Activated naive CD8-positive, alpha-beta T cell treated with anti-CD3 and anti-CD28 coated beads, Interleukin-2, amount 50 U/mL, for 24 hours (primary cell): ENCODE measurements at regions not wholly inside any gene's neighbourhood (a gene's known extent, or its start where the extent isn't known, plus 50 kb on each side); places are given as distances from the start of the nearest gene placed in this dataset.

Experiments
- ATAC-seq: fragments of 150-1000 bp; cut with Tn5 transposase; one replicate; pipeline ENCODE4 v1.10.0; 2021
- DNase-seq: peaks from one replicate; pipeline ENCODE4 v3.0.0; 2021
- H3K27ac Mint-ChIP-seq: one replicate; pipeline ENCODE4 v1.8.0; 2021; ENCODE audit warnings: mild to moderate bottlenecking, mixed read lengths
- H3K27me3 Mint-ChIP-seq: one replicate; pipeline ENCODE4 v1.8.0; 2021; ENCODE audit warnings: mixed read lengths
- H3K36me3 Mint-ChIP-seq: one replicate; pipeline ENCODE4 v1.8.0; 2021; ENCODE audit warnings: low read depth, mixed read lengths
- H3K4me1 Mint-ChIP-seq: one replicate; pipeline ENCODE4 v1.8.0; 2021; ENCODE audit warnings: mixed read lengths
- H3K4me3 Mint-ChIP-seq: one replicate; pipeline ENCODE4 v1.8.0; 2021; ENCODE audit warnings: mild to moderate bottlenecking, moderate library complexity, mixed read lengths
- H3K9me3 Mint-ChIP-seq: one replicate; pipeline ENCODE4 v1.8.0; 2021; ENCODE audit warnings: mixed read lengths

- Mint-ChIP-seq H3K36me3 (no peaks in the 10 kb centered on the region), H3K27me3 (no peaks in the 10 kb centered on the region), H3K4me3 (no peak overlapping the region), H3K9me3 (no peaks in the 10 kb centered on the region), H3K27ac (no peak overlapping the region), H3K4me1 (no peaks in the 10 kb centered on the region)
- DNase-seq (no peak), ATAC-seq (no peak)
Observed at GRCh38 chr2:156817430-156817829, 381.3 kb downstream of the GPD2 start.

DNA sequence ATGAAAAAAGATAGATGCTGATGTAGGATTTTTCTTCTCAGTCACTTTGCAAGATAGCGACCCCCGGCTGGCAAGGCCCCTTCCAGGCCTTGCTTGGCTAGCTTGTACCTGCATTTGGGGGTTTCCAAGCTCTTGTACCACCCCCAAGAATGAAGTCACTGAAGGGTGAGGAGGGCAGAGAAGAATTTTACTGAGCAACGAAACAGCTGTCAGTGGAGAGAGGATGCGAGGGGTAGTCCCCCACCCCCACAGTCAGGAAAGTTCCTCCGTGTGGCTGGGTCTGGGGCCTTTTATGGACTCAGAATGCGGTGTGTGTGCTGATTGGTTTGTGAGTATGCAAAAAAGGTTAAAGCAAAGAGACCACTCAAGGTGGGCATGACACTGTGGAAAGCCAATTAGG, 382.0 kb downstream of the GPD2 start:
- H3K9me3 Mint-ChIP-seq: no peaks in the 10 kb centered on the region
- no peak overlapping the region for H3K27ac Mint-ChIP-seq
- no peak for ATAC-seq
- no peaks in the 10 kb centered on the region for H3K27me3 Mint-ChIP-seq
- no peaks in the 10 kb centered on the region for H3K36me3 Mint-ChIP-seq
- no peak for DNase-seq
- H3K4me3 Mint-ChIP-seq: no peak overlapping the region
- H3K4me1 Mint-ChIP-seq: no peaks in the 10 kb centered on the region

DNA sequence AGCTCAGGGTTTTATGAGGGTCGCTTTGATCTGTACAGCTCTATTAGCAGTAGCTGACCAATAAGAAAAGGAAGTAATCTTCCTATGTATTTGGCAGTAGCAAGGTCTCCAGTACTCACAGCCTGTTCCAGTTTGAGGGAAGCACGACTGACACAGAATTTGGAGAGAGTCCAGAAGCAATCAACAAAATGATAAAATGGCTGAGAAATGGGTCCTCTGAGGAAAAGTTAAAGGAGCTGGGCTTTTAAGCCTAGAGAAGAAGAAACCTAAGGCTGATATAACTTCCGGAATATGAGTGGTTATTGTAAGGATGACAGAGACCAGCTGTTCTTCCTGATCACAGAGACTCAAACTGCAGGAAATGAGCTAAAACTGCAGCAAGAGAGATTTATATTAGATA, 382.8 kb downstream of the GPD2 start:
- no peaks in the 10 kb centered on the region for H3K4me1 Mint-ChIP-seq
- ATAC-seq (no peak), DNase-seq (no peak)
- H3K9me3 Mint-ChIP-seq: no peaks in the 10 kb centered on the region
- H3K4me3 Mint-ChIP-seq: no peak overlapping the region
- H3K27ac Mint-ChIP-seq: no peak overlapping the region
- H3K27me3 Mint-ChIP-seq: no peaks in the 10 kb centered on the region
- no peaks in the 10 kb centered on the region for H3K36me3 Mint-ChIP-seq

DNA sequence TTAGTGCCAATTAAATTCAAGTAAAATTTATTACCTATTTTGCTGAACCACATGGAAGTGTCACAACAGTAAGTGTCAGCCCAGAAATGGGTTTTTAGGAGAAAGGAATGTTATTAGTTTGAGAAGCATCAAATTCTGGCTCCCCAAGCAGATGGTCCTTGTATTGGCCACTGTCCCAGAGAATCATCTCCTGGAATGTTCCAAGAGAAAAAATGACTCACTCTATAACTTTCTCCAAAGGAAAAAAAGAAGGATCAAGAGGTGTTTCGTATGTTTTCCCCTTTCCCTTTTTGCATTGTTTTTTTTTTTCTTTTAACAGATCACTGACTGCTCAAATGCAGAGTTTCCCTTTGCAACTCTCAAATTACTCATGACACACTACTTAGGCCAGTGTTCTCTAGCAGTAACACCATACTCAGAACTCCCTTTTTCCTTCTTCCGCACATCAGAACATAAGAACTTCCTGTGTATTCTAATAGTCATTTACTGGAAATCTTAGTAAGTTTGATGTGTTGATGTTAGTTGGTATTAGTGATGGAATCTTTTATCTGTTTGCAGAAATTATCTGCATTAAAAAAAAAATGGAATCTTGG, 390.3 kb downstream of the GPD2 start:
- H3K4me1 Mint-ChIP-seq: no peaks in the 10 kb centered on the region
- DNase-seq: no peak
- ATAC-seq: no peak
- no peaks in the 10 kb centered on the region for H3K36me3 Mint-ChIP-seq
- no peaks in the 10 kb centered on the region for H3K27me3 Mint-ChIP-seq
- no peak overlapping the region for H3K27ac Mint-ChIP-seq
- H3K4me3 Mint-ChIP-seq: no peak overlapping the region
- H3K9me3 Mint-ChIP-seq: peaks cover 7% of the 10 kb centered on the region

DNA sequence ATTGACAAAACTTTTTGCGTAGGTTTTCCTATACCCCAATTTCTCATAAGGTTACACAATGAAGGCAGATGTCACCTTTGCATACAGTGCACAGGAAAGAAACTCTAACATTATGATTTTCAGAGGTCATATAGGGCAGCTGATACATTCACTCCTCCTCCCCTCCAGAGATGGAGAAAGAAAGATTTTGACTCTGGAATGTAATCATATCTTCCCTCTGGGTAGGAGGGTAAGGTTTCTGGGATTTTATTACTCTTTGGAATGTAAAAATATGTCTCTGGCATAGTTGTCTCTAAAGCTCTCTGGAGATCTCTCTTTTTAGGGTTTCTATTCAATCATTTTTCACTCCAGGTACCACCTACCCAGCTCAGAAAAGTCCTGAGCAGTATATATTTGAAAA, 398.3 kb downstream of the GPD2 start:
- Mint-ChIP-seq H3K27me3 (no peaks in the 10 kb centered on the region), H3K4me3 (no peak overlapping the region), H3K36me3 (no peaks in the 10 kb centered on the region), H3K27ac (no peak overlapping the region), H3K9me3 (peaks cover 7% of the 10 kb centered on the region), H3K4me1 (no peaks in the 10 kb centered on the region)
- DNase-seq (no peak), ATAC-seq (no peak)

- Mint-ChIP-seq H3K36me3 (no peaks in the 10 kb centered on the region), H3K4me1 (no peaks in the 10 kb centered on the region), H3K27ac (no peak overlapping the region), H3K9me3 (no peaks in the 10 kb centered on the region), H3K27me3 (peaks cover 2% of the 10 kb centered on the region), H3K4me3 (no peak overlapping the region)
- DNase-seq (no peak), ATAC-seq (no peak)
Observed at GRCh38 chr2:156837635-156838370, 401.6 kb downstream of the GPD2 start.

DNA sequence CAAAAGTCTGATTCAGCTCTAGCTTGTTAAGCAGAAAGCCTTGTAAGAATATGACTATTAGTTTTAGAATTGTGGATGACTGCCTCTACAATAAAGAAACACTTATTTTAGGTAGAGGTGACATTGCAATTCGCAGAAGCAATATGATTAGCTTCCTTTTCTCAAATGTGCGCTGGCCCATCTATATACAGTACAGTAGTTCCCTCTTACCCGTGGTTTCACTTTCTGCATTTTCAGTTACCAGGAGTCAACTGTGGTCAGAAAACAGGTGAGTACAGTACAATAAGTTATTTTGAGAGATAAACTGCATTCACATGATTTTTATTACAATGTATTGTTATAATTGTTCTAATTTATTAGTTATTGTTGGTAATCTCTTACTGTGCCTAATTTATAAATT, 405.1 kb downstream of the GPD2 start:
- DNase-seq: no peak
- H3K9me3 Mint-ChIP-seq: no peaks in the 10 kb centered on the region
- H3K36me3 Mint-ChIP-seq: no peaks in the 10 kb centered on the region
- no peak for ATAC-seq
- no peaks in the 10 kb centered on the region for H3K4me1 Mint-ChIP-seq
- H3K27me3 Mint-ChIP-seq: peaks cover 2% of the 10 kb centered on the region
- no peak overlapping the region for H3K4me3 Mint-ChIP-seq
- no peak overlapping the region for H3K27ac Mint-ChIP-seq

DNA sequence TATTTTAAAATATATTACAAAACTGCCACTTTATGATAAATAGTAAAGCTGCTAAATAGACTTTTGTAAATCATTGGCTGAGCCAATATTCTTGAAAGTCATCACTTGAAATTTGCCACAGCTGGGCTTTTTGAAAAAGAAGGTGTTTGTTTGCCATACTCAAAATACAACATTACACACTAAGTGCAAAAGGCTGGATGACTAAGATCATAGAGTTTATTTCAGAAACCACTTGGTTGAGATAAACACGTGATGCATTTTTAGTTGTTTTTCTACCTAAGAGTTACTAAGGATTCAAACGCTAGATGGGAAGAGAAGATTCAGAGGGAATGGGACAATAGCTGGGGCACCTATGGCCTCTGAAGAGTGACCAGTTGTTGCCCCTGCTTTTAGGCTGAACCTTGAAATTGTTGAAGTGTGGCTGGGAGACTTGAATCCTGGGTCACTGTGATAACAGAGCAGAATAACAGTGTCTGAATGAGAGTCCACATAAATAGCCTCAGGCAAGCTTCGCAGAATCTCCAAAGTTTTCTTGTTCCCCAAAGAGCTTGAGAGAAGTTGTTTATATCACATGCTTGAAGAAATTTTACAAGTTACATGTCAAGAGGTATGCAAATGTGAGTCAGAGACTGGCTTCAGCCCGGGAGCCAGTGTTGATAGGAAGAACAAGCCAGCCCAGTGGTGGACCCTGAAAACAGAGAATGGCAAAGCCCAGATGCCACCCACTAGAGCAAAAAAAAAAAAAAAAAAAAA, 409.8 kb downstream of the GPD2 start:
- DNase-seq (no peak), ATAC-seq (no peak)
- Mint-ChIP-seq H3K9me3 (no peaks in the 10 kb centered on the region), H3K4me3 (no peak overlapping the region), H3K4me1 (no peaks in the 10 kb centered on the region), H3K27me3 (peaks cover 2% of the 10 kb centered on the region), H3K36me3 (no peaks in the 10 kb centered on the region), H3K27ac (no peak overlapping the region)

DNA sequence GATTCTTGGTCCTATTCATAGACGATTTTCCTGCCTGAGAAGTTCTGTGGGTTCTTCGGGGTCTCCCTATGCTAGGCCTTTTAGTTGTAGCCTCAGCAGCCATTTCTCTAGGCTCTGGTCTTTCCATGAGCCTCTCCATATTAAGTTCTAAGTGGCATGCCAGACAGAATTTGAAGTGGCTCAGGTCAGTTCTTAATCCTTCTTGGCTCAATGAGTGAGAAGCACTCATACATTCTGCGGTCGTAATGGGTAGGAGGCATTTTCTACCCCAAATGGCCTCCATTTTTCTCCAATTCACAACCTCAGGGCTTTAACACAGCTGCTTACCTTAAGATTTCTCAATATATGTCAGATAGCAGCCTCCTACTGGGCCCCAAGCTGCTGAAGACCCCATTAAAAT, 405.3 kb upstream of the GALNT5 start:
- no peak overlapping the region for H3K4me3 Mint-ChIP-seq
- no peaks in the 10 kb centered on the region for H3K4me1 Mint-ChIP-seq
- DNase-seq: no peak
- H3K27ac Mint-ChIP-seq: no peak overlapping the region
- ATAC-seq: no peak
- no peaks in the 10 kb centered on the region for H3K36me3 Mint-ChIP-seq
- no peaks in the 10 kb centered on the region for H3K27me3 Mint-ChIP-seq
- H3K9me3 Mint-ChIP-seq: no peaks in the 10 kb centered on the region

- Mint-ChIP-seq H3K36me3 (no peaks in the 10 kb centered on the region), H3K4me3 (no peak overlapping the region), H3K27ac (no peak overlapping the region), H3K4me1 (no peaks in the 10 kb centered on the region), H3K27me3 (no peaks in the 10 kb centered on the region), H3K9me3 (no peaks in the 10 kb centered on the region)
- ATAC-seq (no peak), DNase-seq (no peak)
Observed at GRCh38 chr2:156852681-156853080, 404.8 kb upstream of the GALNT5 start.

DNA sequence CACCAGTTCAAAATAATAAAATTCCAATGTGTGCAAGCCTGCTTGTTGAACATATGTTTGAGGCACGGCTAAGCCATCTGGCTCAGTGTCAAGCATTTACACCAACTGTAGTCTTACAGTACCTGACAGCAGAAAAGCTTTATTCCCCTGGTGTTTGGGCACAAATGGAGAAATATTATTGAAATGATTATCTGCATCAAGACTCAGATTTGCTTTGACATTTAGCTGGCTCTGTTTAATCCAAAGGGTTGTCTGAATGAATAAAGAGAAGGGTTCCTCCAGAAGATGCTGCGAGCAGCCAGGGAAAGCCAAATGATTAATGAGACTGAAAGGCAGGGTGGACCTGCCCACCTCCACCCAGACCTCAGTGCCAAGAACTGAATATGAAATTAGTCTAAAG, 393.2 kb upstream of the GALNT5 start:
- no peaks in the 10 kb centered on the region for H3K27me3 Mint-ChIP-seq
- no peak overlapping the region for H3K4me3 Mint-ChIP-seq
- no peak overlapping the region for H3K27ac Mint-ChIP-seq
- ATAC-seq (no peak), DNase-seq (no peak)
- no peaks in the 10 kb centered on the region for H3K4me1 Mint-ChIP-seq
- H3K9me3 Mint-ChIP-seq: no peaks in the 10 kb centered on the region
- H3K36me3 Mint-ChIP-seq: no peaks in the 10 kb centered on the region

DNA sequence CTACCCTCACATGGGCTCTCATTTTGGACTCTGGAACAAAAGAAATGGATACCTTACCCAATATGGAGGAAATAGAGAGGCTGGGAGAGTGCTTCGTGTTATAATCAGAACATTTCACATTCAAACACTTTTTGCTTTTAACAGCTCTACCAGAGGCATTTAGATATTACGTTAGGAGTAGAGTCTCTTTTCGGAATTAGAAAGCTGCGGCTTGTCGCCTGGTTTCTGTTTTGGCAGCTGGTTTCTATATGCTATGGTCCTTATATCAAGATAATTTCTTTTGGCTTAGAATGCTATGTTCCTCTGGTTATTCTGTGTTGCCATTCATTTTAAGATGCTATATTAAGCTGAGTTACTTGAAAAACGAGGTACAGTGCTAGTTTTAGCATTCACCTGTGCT, 392.8 kb upstream of the GALNT5 start:
- Mint-ChIP-seq H3K4me1 (no peaks in the 10 kb centered on the region), H3K36me3 (no peaks in the 10 kb centered on the region)
- no peak for ATAC-seq

DNA sequence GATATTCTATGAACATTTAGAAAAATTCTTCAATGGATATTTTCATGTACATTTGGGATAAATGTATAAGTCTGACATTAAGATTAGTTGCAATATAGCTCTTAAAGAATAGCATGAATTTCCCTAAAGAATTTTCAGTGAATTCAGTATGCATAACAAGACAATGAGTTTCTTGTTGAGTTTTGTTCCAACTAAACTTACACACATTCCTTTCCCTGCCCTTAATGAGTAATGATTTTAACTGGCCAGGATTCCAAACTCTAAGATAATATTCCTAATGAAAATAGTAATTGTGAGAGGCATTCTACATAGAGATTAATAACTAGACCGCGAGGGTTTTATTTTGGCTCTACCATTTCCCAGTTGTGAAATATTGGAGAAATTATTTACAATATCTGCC, 390.3 kb upstream of the GALNT5 start:
- H3K36me3 Mint-ChIP-seq: no peaks in the 10 kb centered on the region
- H3K27ac Mint-ChIP-seq: no peak overlapping the region
- ATAC-seq: no peak

More for the DNA sequence above, 392.8 kb upstream of the GALNT5 start:
- Mint-ChIP-seq H3K27me3 (no peaks in the 10 kb centered on the region), H3K4me3 (no peak overlapping the region), H3K9me3 (no peaks in the 10 kb centered on the region), H3K27ac (no peak overlapping the region)
- no peak for DNase-seq

GRCh38 chr2:156874707-156875106, 382.8 kb upstream of the GALNT5 start:
- no peak overlapping the region for H3K27ac Mint-ChIP-seq

More for the DNA sequence above, 390.3 kb upstream of the GALNT5 start:
- Mint-ChIP-seq H3K4me1 (no peaks in the 10 kb centered on the region), H3K9me3 (no peaks in the 10 kb centered on the region), H3K4me3 (no peak overlapping the region), H3K27me3 (no peaks in the 10 kb centered on the region)
- DNase-seq: no peak

DNA sequence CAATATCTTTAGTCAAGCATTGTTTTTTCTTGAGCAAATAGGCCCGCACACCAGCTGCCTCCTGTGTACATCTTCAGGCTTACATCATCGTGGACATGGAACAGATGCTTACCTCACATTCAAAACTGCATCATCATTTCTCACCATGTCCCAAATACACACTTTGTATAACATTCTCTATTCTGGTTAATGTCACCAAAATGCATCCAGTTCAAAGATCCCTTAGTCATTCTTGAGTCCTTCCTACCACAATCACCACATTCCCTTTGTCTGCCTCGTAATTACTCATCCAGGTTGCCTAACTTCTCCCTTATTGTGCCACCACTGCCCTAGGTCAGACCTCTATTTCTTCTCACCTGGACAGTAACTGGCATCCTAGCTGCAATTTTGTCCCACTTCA, 373.7 kb upstream of the GALNT5 start:
- Mint-ChIP-seq H3K4me1 (no peaks in the 10 kb centered on the region), H3K27ac (no peak overlapping the region), H3K27me3 (peaks cover 4% of the 10 kb centered on the region), H3K4me3 (no peak overlapping the region), H3K36me3 (no peaks in the 10 kb centered on the region), H3K9me3 (no peaks in the 10 kb centered on the region)
- no peak for DNase-seq
- ATAC-seq: no peak

More at GRCh38 chr2:156874707-156875106, 382.8 kb upstream of the GALNT5 start:
- no peaks in the 10 kb centered on the region for H3K4me1 Mint-ChIP-seq
- H3K9me3 Mint-ChIP-seq: peaks cover 3% of the 10 kb centered on the region
- DNase-seq: no peak
- no peak for ATAC-seq
- H3K27me3 Mint-ChIP-seq: no peaks in the 10 kb centered on the region
- H3K4me3 Mint-ChIP-seq: no peak overlapping the region
- H3K36me3 Mint-ChIP-seq: no peaks in the 10 kb centered on the region
